ENCODE measurements at regions not wholly inside any gene's neighbourhood (a gene's known extent, or its start where the extent isn't known, plus 50 kb on each side); places are given as distances from the start of the nearest gene placed in this dataset.
"Not testable (repeated sequence)": the region's sequence is repeated elsewhere in the genome, so short reads cannot be mapped to it uniquely, and the experiment has no call there.

GRCh38 chr14:37848985-37849621 is 253.7 kb downstream of the TTC6 start:
- no peak for DNase-seq

- DNase-seq: no peak
Measured at GRCh38 chr14:37851054-37851453, 255.6 kb downstream of the TTC6 start.

DNA sequence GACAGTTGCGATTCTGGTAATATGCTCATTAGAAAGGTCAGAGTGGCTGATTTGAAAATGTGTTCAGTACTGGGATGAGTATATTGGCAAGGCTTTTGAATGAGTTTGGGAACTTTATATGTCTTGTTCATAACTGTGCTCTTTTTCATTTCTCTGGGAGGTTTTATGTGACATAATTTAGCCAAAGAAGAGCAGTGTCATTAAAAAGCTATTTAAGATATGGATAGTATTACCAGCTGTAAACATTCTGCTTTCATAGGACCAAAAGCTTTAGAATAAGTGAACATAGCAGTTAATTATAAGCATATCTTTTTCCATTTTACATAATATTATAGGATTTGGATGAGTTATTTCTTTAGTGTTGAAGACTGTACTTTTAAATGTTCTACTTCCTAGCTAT is 260.4 kb downstream of the TTC6 start:
- no peak for DNase-seq

GRCh38 chr14:37857774-37858266 is 262.4 kb downstream of the TTC6 start:
- no peak for DNase-seq

- DNase-seq: no peak
Measured at GRCh38 chr14:37858733-37859132, 263.3 kb downstream of the TTC6 start.

- no peak for DNase-seq
Measured at GRCh38 chr14:37859177-37859576, 263.7 kb downstream of the TTC6 start.

DNA sequence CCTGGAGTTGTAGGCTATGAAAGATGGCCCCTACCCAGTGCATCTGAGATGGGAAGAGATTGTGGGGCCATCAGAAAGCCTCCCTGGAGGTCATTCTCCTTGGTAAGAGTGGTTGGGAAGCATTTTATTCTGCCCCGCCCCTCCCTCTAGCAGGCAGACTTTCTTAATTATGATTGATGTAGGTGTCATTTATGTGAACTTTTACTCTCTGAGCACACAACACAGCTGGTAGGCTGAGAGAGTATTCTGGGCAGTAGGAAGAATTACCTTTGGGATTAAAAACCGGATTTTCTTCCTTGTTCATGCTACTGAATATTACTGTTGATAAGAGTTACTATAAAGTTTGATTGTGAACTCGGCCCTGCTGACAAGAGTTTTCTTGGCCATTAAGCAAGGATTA is 266.8 kb downstream of the TTC6 start:
- no peak for DNase-seq

DNA sequence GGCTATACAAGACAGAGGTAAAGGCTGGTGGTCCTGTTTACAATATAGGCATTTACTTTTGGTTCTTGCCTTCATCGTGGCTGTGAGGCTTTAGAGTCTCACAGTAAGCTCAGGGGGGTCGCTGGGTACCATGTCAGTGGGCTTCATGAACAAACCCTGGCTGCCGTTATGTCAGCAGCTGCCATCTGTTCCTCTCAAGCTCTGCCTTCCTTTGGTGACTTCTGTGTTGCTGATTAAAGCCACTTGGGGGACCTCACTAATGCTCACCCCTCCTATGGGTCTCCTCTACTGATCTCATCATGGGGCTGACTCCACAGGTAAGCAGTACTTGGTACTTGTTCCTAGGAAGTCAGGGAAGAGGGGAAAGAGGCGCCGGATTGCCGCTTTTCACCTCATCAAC is 268.7 kb downstream of the TTC6 start:
- DNase-seq: no peak

DNA sequence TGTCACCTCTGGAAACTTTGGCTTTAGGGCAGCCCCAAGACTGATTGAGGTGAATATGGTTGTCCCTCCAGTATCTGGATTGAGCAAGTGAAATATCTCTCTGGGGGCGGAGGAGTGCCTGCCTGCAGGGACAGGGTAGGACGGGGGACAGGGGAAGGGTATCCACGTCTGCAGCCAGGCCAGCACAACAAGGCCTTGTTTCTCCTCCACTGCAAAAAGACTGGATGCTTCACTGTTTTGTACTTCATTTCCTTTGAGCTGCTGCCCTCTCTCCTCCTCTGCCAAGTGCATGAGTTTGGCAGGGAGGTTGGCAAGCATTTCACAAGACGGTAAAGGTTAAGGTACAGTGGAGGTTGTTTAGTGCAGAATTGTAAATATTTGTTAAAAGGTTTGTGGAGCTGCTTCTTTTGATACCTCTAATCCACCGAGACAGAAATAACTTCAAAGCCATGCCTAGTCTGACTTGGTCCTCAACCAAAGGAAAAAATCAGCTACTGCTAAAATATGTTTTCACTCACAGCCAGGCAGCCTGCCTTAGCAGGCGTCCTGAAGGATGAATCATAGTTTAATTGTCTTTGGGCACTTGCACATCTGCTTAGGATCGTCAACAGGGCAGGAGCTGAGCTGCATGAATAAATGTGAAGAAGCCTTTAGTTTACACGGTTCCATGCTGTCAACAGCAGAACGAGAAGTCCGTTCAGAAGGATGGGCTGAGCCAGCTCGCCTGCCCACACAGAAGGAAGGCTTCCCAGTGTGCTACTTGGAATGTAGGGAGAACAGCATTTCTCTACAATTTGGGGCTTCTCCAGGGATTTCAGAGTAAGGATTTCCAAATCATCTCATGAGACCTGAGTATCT is 269.7 kb downstream of the TTC6 start:
- peak; percentile 36 for DNase-seq

GRCh38 chr14:37865719-37866549 is 270.5 kb downstream of the TTC6 start:
- no peak for DNase-seq

GRCh38 chr14:37869633-37870032 is 274.2 kb downstream of the TTC6 start:
- DNase-seq: no peak

DNA sequence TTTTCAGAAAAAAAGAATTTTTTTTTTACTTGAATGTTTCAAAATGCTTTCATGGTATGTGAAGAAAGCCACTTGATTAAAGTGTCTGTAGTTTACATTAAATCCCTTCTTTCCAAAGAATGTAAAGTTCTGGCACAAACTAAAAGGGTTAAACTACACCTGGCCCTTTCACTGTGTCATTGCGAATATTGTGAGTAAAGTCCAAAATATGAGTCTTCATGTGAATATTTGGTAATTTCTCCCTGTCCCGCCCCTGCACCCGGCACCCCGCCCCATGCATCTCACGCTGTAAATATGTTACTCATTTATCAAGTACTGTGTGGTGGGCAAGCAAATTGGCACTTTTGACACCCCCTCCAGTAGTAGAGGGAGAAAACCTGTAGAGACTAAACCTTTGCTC is 274.7 kb downstream of the TTC6 start:
- no peak for DNase-seq

- DNase-seq: no peak
Measured at GRCh38 chr14:37870632-37871346, 275.4 kb downstream of the TTC6 start.

DNA sequence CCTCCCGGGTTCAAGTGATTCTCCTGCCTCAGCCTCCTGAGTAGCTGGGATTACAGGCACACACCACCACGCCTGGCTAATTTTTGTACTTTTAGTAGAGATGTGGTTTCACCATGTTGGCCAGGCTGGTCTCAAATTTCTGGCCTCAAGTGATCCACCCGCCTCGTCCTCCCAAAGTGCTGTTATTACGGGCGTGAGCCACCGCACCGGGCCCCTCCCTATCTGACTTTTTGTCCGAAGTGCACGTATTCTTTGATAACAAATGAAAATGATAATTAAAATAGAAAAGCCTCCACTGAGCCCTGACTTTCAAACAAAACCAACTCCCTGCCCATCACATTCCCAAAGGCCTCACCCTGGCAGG is 278.6 kb downstream of the TTC6 start:
- DNase-seq: not testable (repeated sequence)

DNA sequence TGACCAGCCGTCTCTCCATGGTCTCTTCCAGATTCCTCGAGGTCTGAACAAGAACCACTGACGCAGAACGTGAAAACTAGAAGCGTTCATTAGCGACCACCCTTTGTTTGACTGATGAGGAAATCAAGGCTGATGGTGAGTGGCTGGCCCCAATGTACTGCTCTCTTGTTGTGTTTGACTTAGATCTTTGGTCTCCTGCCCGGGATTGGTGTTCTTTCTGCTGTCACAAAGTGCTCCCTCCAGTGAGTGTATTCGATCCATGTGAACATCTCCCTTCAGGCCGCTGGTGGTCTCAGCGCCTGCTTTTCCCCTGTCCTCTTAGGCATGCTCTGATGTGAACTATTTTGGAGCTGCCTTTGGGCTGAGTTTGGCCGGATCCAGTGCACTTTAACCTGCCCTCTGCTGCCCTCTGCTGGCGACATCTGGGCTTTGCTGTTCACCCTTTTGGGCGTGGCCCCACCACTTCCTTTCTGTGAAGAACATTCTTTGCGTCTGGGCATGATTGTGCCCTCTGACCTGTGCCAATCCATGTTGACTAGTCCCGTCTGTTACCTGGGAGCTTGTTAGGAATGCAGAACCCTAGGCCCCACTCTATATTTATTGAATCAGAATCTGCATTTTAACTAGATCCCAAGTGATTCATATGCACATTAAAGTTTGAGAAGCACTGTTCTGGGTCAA is 279.1 kb downstream of the TTC6 start:
- peak; percentile 84 for DNase-seq

- DNase-seq: no peak
Measured at GRCh38 chr14:37888234-37888633, 292.8 kb downstream of the TTC6 start.

GRCh38 chr14:37889087-37889486 is 293.7 kb downstream of the TTC6 start:
- DNase-seq: peak; percentile 34

DNA sequence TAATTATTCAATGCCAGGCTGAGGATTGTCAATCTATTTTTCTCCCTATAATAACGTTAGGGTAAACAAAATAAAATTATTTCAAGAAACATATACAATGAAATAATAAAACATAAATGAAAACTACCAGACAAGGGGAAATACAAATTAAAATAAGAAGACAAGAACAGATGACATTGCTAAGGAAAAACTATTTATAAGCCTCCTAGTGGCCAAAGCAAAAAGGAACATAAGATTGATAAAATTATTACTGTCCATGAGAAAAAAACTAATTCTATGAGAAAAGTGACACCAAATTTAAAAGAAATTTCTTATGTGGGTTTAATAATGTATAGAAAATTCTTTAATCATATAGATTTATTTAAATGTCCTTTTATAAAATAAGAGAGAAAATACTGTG is 294.7 kb downstream of the TTC6 start:
- DNase-seq: no peak

DNA sequence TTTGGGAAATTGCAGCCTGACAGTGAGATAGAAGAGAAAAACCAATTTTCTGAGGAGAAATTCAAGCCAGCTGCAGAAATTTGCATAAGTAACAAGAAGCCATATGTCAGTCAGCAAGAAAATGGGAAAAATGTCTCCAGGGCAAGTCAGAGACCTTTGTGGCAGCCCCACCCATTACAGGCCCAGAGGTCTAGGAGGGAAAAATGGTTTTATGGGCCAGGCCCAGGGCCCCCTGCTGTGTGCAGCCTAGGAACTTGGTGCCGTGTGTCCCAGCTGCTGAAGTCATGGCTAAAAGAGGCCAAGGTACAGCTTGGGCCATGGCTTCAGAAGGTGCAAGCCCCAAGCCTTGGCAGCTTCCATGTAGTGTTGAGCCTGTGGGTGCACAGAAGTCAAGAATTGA is 296.1 kb downstream of the TTC6 start:
- DNase-seq: not testable (repeated sequence)

- no peak for DNase-seq
Measured at GRCh38 chr14:37894463-37894862, 299.0 kb downstream of the TTC6 start.

DNA sequence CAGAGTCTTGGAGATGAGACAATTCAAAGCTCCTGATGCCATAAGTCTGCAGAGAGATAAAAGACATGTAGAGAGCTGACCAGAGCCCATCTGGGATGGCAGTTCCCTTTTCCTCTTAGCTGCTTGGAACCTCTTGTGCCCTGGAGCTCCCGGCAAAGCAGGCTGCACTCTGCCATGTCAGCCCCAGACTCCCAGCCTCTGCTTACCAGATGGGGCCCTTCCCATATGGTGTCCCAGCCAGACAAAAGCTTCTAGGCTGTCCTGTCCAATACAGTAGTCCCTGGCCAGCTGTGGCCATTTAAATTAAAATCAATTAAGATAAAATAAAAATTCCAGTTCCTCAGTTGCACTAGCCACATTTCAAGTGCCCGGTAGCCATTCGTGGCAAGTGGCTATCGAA is 303.9 kb downstream of the TTC6 start:
- no peak for DNase-seq

DNA sequence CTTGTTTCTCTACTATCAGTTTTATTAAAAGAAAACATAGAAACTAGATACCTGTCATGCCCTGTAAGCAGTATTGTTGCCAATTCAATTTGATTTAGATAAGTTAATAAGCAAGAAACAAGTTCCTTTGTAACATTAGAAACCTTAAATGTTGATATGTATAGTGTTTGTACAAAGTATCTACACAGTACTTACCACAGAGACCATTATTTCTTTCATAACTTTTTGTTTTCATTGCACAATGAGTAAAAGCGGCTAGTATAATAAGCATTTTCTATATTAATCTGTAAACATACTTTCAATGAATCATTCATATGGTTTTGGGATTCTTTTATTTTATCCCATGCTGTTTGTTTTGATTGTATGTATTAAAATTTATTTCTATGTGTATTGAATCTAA is 305.1 kb downstream of the TTC6 start:
- no peak for DNase-seq
